ENCODE measurements at regions not wholly inside any gene's neighbourhood (a gene's known extent, or its start where the extent isn't known, plus 50 kb on each side); places are given as distances from the start of the nearest gene placed in this dataset.

GRCh38 chr4:83771113-83771705, 235.3 kb downstream of the GPAT3 start:
- peak; percentile 13 for DNase-seq (ENCODE audit: low read depth)

GRCh38 chr4:83768146-83768545, 232.2 kb downstream of the GPAT3 start:
- TF ChIP-seq CTCF (conservative IDR thresholded peaks at IDR 0.05; ENCODE audit: low read depth, low read length): no peak
- DNase-seq (ENCODE audit: low read depth): no peak

More at GRCh38 chr4:83771113-83771705, 235.3 kb downstream of the GPAT3 start:
- no peak overlapping the region for H3K4me3 ChIP-seq (ENCODE audit: low read depth, low read length)
- TF ChIP-seq CTCF (conservative IDR thresholded peaks at IDR 0.05; ENCODE audit: low read depth, low read length): peak; percentile 94

DNA sequence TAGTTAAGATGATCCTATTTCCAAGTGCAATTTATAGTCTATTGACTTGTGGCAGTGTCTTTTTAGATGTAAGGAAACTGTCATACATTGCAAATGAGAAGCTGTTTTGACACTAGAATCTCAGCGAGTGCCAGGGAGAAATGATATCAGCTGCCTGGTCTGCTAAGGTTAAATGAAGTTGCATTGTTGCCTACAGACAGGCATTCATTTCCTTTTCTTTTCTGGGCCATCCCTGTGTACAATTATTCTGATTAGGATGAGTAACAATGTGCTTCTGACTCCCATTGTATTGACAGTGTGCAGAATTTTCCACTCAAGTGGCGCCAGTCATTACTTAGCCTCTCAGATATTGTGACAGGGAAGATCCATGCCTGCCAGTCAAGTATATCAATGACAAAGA, 231.2 kb downstream of the GPAT3 start:
- TF ChIP-seq CTCF (conservative IDR thresholded peaks at IDR 0.05; ENCODE audit: low read depth, low read length): no peak
- H3K4me3 ChIP-seq (ENCODE audit: low read depth, low read length): no peak overlapping the region
- no peak for DNase-seq (ENCODE audit: low read depth)

More at GRCh38 chr4:83768146-83768545, 232.2 kb downstream of the GPAT3 start:
- H3K4me3 ChIP-seq (ENCODE audit: low read depth, low read length): no peak overlapping the region

DNA sequence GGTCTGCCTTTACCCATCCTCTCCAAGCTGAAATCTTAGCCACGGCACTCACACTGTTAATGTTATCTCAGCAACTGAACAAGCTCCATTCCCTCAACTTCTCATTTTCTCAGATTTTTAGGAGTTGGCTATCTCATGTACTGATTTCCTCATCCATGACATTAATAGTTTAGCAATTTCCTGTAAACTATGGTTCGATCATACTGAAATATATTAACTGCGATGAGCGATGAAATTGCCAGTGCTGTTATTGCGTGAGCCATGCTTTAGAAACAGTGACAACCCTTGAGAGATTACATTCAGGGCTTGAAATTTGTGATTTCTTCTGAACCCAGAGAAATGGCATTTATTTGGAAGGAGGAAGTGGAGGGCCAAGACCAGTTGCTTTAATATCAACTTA, 223.7 kb downstream of the GPAT3 start:
- no peak for TF ChIP-seq CTCF (conservative IDR thresholded peaks at IDR 0.05; ENCODE audit: low read depth, low read length)
- H3K4me3 ChIP-seq (ENCODE audit: low read depth, low read length): no peak overlapping the region
- DNase-seq (ENCODE audit: low read depth): no peak

DNA sequence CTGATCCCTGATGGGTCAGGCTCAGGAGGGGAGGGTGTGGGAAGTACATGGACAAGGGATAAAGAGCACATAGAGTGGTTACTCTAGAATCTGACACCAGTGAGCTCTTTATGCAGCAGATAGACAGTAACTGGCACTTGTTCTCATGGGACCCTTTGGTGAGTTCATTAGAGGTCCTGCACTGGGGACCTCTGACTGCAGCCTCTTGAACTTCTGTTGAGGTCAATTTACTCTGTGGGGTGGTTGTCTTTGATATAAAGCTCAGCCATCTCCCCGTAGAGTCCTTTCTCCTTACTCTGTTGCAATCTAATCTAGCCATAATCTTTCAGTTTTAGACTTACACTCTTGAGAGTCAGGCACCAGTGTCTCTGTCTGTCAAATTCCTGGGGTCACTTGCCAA, 222.4 kb downstream of the GPAT3 start:
- DNase-seq (ENCODE audit: low read depth): no peak
- no peak overlapping the region for H3K4me3 ChIP-seq (ENCODE audit: low read depth, low read length)
- no peak for TF ChIP-seq CTCF (conservative IDR thresholded peaks at IDR 0.05; ENCODE audit: low read depth, low read length)

DNA sequence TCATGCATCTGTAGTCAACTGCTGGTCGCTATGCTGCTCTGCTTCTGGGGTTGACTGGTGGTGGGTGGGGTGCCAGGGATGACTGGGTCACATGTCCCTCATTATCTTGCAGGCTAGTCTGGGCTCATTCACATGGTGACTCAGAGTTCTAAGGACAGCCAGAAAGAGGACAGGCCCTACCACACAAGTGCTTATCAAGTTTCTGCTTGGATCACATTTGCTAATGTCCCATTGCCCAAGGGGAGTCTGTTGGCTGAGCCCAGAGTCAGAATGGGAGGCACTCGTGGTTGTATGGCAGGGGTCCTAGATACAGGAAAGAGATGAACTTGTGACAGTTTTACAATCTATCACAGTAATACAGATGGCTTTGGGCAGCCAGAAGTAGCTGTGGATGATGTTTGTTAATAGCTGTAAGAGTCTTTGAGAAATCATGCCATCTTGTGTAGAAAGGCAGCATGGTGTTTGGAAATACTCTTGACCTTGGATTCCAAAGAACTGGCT, 221.3 kb downstream of the GPAT3 start:
- no peak overlapping the region for H3K4me3 ChIP-seq (ENCODE audit: low read depth, low read length)
- TF ChIP-seq CTCF (conservative IDR thresholded peaks at IDR 0.05; ENCODE audit: low read depth, low read length): peak; percentile 19
- DNase-seq (ENCODE audit: low read depth): no peak

DNA sequence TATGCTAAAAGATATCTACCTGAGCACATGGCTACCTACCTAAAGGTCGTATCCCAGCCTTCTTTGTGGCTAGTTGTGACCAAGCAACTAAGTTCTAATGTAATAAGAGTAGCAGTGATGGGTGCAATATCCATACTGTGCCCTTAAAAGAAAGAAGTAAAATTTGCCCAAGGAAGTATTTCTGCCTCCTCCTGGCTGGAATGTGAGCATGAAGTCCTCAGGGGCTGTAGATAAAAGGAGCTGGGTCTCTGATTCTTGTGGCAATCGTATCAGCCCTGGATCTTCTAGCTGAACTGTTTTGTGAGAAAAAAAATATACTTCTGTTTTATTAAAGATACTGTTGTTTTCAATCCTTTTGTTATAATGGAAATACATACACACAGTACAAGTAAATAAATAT, 217.4 kb downstream of the GPAT3 start:
- DNase-seq (ENCODE audit: low read depth): no peak
- no peak overlapping the region for H3K4me3 ChIP-seq (ENCODE audit: low read depth, low read length)
- TF ChIP-seq CTCF (conservative IDR thresholded peaks at IDR 0.05; ENCODE audit: low read depth, low read length): peak; percentile 40

Measured in epithelial cell of proximal tubule (primary cell).